NCI-H128 (cell line): ENCODE measurements at regions not wholly inside any gene's neighbourhood (a gene's known extent, or its start where the extent isn't known, plus 50 kb on each side); places are given as distances from the start of the nearest gene placed in this dataset.

Experiments
- DNase-seq: peaks from one replicate; lab custom pipeline; 2025; ENCODE audit not compliant: unreplicated experiment; lab: John Stamatoyannopoulos, UW

GRCh38 chr11:103623933-103624332 is 412.5 kb upstream of the DDI1 start:
- DNase-seq = no peak

- DNase-seq = no peak
Observed at GRCh38 chr11:103624708-103625623, 411.5 kb upstream of the DDI1 start.

- DNase-seq = no peak
Observed at GRCh38 chr11:103625624-103625965, 410.8 kb upstream of the DDI1 start.

- no peak for DNase-seq
Observed at GRCh38 chr11:103628121-103628520, 408.3 kb upstream of the DDI1 start.

GRCh38 chr11:103631841-103632240 is 404.6 kb upstream of the DDI1 start:
- no peak for DNase-seq

GRCh38 chr11:103633068-103633788 is 403.2 kb upstream of the DDI1 start:
- DNase-seq = no peak

- no peak for DNase-seq
Observed at GRCh38 chr11:103633819-103634590, 402.4 kb upstream of the DDI1 start.

- no peak for DNase-seq
Observed at GRCh38 chr11:103636232-103636631, 400.2 kb upstream of the DDI1 start.

GRCh38 chr11:103637295-103637694 is 399.1 kb upstream of the DDI1 start:
- DNase-seq = no peak

GRCh38 chr11:103637831-103638230 is 398.6 kb upstream of the DDI1 start:
- no peak for DNase-seq

- no peak for DNase-seq
Observed at GRCh38 chr11:103644676-103645075, 391.8 kb upstream of the DDI1 start.

- DNase-seq = no peak
Observed at GRCh38 chr11:103648054-103648453, 388.4 kb upstream of the DDI1 start.

GRCh38 chr11:103648670-103649400 is 387.6 kb upstream of the DDI1 start:
- no peak for DNase-seq

GRCh38 chr11:103649401-103649895 is 387.0 kb upstream of the DDI1 start:
- no peak for DNase-seq

GRCh38 chr11:103650330-103650729 is 386.1 kb upstream of the DDI1 start:
- DNase-seq = no peak

GRCh38 chr11:103651341-103651998 is 385.0 kb upstream of the DDI1 start:
- DNase-seq = no peak

GRCh38 chr11:103652013-103652412 is 384.4 kb upstream of the DDI1 start:
- no peak for DNase-seq

GRCh38 chr11:103656382-103656781 is 380.1 kb upstream of the DDI1 start:
- DNase-seq = no peak

- no peak for DNase-seq
Observed at GRCh38 chr11:103659206-103659618, 377.2 kb upstream of the DDI1 start.

GRCh38 chr11:103659743-103660142 is 376.7 kb upstream of the DDI1 start:
- DNase-seq = no peak
